ENCODE measurements at regions not wholly inside any gene's neighbourhood (a gene's known extent, or its start where the extent isn't known, plus 50 kb on each side); places are given as distances from the start of the nearest gene placed in this dataset.

DNA sequence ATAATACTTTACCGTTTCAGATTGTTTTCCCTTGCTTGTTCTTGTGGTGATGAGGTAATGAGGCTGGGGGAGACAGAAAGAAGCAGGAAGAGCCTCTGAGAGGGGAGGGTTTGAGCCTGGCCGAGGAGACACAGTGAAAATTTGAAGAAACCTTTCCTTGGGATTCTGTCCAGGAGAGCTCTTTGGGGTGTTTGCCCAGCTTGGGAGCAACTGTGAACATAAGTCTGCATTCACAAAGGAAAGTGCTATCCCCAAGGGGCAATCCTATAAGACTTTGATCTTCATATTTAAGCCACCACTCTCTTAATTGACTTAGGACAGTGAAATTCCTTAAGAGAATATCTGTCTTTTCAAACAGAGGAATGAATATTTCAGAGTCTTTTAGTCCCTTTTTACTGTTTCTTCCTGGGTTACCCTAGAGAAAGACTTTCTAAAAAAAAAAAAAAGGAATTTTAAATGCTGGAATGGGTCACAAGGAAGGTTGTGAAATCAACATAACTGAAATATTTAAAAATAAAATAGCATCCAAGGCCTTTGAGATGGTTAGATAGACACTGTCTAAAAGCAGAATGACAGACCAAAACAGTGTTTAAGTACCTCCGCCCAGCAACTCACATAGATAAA lies 52.5 kb upstream of the STAM2 start:
- intact Hi-C loops (cut with micrococcal nuclease) = no loop called here
- ATAC-seq = peak; percentile 37
- DNase-seq = no peak

DNA sequence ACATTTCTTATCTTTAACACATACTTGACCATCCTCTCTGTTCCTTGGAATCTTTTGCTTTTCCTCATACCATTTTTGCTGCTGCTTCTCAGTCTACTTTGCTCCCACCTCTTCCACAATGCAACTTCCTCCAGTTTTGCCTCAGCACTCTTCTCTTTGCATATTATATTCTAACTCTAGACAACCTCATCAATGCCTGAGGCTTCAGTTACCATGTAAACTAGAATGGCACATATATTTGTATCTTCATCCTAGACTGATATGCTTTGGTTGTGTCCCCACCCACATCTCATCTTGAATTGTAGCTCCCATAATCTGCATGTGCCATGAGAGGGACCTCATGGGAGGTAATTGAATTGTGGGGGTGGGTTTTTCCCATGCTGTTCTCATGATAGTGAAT lies 55.9 kb upstream of the STAM2 start:
- no peak for DNase-seq
- ATAC-seq = no peak
- intact Hi-C loops (cut with micrococcal nuclease) = no loop called here

DNA sequence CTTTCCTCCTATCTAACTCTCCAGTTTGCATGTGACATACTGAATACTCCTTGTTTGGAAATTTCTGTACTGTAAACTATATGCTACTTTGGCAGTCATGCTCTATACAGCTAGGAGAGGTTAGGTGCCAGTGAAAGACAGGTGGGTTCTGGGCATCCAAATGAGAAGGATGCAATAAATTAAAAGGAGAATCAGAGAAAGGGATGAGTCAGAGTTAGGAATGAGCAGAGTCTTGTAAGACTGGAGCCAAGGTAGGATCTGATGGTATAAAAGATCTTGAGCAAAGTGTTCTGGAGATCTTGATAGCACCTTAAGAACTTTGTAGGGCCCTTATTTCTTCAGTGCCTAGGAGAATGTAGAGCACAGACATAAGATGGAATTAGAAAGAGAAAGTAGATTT lies 58.7 kb upstream of the STAM2 start:
- no peak for DNase-seq

DNA sequence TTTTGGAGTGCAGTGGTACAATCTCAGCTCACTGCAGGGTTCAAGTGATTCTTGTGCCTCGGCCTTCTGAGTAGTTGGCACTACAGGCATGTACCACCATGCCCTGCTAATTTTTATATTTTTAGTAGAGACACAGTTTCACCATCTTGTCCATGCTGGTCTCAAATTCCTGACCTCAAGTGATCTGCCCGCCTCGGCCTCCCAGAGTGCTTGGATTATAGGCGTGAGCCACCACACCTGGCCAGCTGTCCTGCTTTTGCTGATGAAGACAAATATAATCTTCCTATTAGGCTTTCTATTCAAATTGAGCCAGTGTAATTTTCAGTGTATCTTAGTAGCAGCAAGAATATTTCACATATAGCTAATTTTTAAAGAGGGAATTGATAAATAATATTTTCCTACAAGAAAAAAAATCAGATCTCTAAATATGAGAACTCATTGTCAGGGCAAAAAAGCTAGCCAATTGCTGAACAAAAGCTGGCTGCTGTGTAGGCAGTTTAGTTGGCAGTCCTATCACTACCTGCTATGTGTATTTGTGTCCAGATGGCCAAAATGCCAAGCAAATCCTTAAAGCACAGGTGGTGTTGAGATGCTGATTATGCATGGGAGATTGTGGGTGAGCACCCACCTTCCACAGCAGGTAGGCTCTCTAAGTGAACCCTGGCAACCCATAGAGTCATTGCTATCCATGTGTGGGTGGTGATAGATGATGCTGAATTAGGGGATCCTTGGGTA lies 60.8 kb upstream of the STAM2 start:
- ATAC-seq = no peak
- intact Hi-C loops (cut with micrococcal nuclease) = no loop called here
- DNase-seq = no peak

More for the DNA sequence above, 58.7 kb upstream of the STAM2 start:
- no peak for ATAC-seq
- intact Hi-C loops (cut with micrococcal nuclease) = no loop called here

DNA sequence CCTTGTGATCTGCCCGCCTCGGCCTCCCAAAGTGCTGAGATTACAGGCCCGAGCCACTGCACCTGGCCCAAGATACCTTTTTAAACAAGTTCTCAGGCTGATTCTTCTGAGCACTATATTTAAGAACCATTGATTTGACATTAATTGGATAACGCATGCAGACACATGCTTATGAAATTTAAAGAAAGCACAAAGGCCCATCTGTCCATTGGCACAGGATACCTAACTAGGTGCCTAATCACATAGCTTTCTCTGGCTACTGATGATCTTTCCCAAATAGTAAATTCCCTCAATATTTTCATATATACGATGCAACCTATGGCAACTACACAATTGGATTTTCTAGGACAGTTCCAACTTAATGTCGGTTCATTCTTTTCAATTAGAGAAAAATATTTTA lies 62.5 kb upstream of the STAM2 start:
- ATAC-seq = no peak
- intact Hi-C loops (cut with micrococcal nuclease) = no loop called here
- DNase-seq = no peak

DNA sequence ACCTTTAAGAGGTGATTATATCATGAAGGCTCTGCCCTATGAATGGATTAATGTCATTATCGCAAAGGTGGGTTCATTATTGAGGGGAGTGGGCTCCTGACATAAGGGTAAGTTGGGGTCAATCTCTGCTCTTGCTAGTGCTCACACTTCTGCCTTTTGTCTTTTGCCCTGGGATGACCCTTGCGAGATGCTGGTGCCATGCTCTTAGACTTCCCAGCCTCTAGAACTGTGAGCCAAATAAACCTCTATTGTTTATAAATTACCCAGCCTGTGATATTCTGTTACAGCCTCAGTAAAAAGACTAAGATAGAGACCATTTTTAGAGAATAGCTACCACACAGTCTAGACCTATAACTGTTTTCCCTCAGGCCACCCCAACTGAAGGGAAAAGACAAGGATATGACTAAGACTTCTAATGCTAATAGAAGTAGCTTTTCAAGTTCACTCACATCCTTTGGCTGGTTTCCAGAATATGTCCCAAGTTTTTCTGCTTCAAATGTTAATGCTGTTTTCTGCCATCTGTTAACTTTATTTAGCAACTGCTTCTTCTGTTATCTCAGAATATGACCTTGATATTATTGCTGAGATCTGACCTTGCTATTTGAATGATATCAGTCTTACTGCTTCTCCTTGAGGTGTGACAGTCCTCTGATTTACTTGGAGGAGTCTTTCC lies 65.1 kb upstream of the STAM2 start:
- peak; percentile 36 for ATAC-seq
- DNase-seq = no peak
- intact Hi-C loops (cut with micrococcal nuclease) = no loop called here

DNA sequence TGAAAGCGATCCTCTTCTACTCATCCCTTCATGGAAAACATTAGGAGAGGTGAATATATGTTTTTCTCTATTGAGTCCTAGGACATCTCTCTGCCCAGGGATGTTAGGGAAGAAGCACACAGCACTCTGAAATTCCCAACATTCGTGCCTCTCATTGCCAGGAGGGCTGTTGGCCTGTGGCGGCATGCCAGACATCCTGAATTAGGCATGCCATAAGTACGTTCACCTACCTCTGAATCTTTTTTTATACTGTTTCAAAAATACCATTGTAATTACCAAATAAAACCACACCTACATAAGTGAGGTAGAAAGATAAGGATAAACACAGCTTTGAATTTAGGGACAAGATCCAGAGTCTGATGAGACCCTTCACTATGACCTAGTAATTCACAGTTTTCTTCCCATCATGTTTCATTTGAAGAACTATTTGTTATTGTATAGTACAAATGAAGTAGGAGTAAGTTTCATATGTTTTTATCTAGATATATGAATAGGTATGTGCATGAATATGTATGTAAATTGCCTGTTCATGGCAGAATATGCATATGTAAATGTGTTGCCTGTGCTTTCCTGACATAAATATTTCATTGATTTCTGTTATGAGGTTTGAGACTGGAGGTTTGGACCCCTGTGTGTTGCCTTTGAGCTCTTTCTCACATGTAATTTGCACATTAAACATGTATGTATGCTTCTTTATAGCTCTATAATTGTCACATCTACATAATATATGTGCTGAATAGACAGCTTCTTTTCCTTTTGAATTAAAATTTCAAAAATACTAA lies 66.6 kb upstream of the STAM2 start:
- intact Hi-C loops (cut with micrococcal nuclease) = no loop called here
- DNase-seq = no peak
- ATAC-seq = no peak

DNA sequence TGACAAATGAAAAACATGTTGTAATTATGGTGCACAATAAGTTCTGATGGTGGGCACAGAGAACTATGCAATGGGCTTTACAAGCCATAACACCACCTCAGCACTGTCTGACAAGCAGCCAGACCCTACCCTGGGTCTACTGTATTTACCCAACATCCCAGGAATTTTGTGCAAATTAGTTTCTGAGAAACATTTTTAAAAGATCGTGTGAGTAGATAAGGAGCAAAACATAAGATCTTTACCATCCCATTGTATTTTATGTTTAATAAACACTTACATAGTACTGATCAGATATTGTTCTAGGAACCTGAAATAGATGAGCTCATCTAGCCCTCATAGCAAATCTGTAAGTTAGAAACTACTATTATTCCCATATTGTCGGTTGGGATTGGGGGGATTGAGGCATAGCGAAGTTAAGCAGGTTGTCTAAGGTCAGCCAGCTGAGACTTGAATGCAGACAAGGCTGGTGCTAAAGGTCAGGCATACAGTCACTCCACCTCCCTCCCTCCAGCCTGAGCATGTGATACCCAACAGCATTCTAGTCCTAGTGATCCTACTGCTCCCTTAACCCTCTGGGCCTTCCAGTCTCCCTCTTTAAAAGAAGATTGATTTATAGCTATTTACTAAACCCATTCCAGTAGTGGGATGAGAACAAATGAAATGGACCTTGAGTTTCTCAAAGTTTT lies 67.4 kb upstream of the STAM2 start:
- ATAC-seq (no peak), DNase-seq (no peak)
- intact Hi-C loops (cut with micrococcal nuclease) = no loop called here

DNA sequence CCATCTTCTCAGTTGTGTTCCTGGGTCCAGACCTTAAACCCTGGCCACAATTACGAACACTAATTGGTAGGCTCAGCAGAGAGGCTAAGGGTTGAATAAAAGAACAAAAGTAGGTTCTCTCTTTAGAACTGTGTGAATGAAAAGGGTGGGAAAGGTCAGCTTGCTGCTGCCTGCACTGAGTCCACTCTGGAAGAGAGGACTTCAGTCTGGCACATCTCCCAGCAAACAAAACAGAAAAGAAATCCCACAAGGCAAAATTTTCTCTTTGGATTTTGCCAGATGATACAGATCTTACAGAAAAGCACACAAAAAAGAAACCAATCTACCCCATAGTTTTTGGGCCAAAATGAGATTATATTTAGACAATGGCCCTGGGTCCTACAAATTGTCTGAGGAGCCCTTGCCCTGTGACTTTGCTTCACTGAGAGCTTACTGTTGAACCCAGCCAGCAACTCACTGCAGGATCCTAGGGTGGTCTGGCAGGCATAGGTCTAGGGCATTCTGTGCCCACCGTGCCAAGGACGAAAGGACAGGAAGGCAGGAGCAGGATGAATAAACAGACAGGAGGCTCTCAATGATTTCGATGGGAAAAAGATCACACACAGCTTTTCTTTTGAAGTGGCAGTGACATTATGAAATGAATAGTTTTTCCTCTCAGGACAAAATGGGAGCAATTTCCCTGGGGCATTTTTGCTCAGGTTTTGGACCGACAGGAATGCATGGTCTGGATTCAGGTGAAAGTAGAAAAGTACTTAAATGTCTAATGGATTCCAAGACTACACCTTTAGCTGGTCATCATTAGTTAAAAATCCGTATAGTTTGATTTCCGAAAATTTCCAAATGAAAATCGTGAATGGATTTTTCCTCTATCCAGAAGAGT lies 68.4 kb upstream of the STAM2 start:
- intact Hi-C loops (cut with micrococcal nuclease) = no loop called here
- peak; percentile 57 for ATAC-seq
- no peak for DNase-seq

DNA sequence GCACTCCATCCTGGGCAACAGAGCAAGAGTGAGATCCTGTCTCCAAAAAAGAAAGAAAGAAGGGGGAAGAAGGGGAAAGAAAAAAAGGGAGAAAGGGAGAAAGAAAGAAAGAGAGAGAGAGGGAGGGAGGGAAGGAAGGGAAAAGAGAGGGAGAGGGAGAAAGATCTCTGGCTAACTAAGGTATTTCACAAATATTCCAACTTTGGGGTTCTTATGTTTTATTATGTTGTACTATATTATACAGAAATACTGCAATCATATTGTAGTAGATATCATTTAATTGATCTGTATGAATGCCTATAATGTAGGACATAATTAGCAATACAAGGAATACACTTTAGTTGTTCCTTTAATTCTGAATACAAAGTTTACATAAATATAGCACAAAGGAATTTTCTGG lies 70.1 kb upstream of the STAM2 start:
- DNase-seq (no peak), ATAC-seq (no peak)
- intact Hi-C loops (cut with micrococcal nuclease) = no loop called here

DNA sequence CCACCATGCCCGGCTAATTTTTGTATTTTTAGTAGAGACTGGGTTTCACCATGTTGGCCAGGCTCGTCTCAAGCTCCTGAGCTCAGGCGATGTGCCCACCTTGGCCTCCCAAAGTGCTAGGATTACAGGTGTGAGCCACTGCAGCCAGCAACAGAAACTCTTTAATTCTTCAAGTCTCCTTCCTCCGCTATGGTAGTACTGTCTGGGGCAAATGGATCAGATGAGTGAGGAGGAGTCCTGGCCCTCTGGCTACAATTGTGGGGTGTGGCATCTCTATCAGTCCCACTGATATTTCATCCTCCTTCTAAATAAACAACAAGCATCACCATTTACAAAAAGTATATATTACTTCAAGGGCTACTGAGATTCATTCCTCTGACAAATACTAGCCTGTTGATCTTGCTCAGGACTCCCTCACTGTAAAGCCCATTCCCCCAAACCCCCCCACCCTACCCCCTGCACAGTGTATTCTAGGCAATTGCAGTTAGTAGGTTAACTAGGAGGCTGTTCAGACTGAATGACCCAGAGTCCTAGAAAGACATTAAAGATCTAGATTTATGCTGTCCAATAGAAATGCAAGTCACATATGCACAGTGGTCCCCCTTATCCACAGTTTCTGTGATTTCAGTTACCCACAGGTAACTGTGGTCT lies 71.2 kb upstream of the STAM2 start:
- no peak for ATAC-seq
- intact Hi-C loops (cut with micrococcal nuclease) = no loop called here
- DNase-seq = no peak

DNA sequence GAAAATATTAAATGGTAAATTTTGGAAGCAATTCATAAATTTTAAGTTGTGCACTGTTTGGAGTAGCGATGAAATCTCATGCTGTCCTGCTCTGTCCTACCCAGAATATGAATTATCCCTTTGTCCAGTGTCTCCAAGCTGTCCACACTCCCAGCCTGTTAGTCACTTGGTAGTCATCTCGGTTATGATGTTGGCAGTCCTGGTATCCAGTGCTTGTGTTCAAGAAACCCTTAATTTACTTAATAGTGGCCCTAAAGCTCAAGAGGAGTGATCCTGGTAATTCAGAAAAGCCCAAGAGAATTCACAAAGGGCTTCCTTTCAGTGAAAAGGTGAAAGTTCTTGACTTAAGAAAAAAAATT lies 71.8 kb upstream of the STAM2 start:
- intact Hi-C loops (cut with micrococcal nuclease) = no loop called here
- DNase-seq (no peak), ATAC-seq (no peak)

DNA sequence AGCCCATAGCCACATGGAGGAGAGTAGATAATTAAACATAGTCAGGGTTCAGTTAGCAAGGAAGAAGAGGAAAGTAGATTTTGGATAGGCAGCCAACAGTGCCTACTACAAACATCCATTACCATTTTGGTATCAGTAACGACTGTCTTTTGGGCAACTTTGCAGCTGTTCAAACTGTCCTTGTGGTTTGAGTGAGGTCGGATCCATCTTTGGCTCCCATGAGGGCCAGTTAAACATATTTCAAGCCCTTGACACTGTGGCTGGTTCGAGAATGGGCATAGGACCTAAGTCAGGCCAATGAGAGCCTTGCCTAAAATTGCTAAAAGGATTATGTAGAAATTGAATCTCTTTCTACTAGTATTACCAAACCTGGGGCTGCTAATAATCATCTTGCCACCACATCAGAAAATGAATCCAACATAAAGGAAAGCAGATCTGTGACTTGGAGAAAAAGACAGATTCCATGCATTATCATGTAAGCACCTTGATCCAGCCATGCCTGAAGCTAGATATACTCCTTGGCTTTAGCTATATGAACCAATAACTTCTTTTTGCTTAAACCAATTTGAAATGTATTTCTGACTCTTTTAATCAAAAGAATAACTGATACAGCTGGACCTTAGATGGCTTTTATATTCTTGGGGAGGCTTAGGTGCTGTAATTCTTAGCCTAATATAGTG lies 75.0 kb upstream of the STAM2 start:
- no peak for DNase-seq
- intact Hi-C loops (cut with micrococcal nuclease) = no loop called here
- ATAC-seq = no peak

DNA sequence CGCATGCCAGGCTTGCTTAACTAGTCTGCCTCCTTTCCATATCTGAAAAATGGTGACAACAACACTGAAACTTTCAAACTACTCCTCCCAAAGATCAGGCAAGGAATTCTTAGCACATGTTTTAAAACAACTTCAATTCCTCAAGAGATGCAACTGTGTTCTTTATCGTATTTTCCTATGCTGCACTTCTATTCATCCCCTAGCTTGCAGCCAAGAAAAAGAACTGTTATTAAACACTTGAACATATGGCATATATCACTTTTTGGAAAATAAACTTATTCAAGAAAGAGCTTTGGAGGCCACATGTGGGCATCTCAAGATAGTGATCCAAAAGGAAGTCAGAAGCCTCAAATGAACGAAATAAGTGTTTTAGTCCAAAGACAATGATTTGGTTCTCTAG lies 75.6 kb upstream of the STAM2 start:
- intact Hi-C loops (cut with micrococcal nuclease) = no loop called here
- DNase-seq = no peak
- ATAC-seq = no peak

DNA sequence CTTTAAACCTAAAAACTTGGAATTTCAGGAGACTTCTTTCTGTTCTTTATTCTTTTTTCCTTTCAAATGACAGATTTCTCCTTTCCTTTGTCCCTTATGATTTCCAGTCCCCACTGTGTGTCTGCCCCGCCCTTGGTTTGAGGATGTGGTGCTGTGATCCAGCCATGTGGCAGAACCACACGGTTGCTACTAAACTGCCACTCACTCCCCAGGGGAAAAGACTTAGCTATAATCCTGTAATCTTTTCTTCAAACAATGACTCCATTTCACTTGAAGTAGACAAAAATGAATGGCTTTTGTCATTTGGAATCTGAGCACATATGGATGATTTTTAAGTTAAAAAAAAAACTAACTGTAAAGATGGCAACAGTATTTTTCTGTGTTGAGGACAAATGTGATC lies 76.2 kb upstream of the STAM2 start:
- no peak for DNase-seq
- intact Hi-C loops (cut with micrococcal nuclease) = no loop called here
- no peak for ATAC-seq

DNA sequence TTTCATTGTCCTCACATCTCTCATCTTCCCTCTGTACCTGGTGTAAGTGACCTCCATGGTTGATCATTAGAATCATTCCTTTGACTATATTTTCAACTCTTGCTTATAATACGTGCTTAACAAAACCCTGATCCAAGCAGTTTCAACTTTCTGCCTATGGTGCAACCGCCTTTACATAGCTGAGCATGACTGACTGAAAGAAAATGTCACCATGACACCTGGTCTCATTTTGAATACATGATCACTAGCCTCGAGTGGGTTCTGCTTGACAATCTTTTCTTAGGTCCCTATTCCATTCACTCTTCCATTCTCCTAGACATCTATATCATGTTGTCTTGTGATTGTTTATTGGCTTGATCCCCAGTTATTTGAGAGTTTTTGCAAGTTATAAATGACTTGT lies 78.9 kb upstream of the STAM2 start:
- intact Hi-C loops (cut with micrococcal nuclease) = no loop called here
- DNase-seq (no peak), ATAC-seq (no peak)

DNA sequence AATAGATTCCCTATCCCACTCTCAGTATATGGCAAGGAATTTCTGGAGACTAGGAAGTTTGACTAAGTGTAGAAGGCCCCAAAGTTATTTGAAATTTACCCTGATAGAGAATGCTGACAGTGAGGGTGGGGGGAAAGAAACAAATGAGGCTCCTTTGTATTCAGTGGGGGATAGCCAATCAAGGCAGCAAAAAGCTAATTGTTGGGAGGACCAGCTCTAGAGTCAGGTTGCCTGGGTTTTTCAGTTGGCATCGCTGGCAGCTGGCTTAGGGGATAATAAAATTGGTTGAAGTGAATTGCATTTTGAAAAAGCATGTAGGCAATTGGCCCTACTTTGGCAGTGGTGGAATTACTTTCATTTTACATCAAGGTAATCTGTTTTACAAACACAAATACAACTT lies 79.4 kb upstream of the STAM2 start:
- intact Hi-C loops (cut with micrococcal nuclease) = no loop called here
- ATAC-seq (no peak), DNase-seq (no peak)

DNA sequence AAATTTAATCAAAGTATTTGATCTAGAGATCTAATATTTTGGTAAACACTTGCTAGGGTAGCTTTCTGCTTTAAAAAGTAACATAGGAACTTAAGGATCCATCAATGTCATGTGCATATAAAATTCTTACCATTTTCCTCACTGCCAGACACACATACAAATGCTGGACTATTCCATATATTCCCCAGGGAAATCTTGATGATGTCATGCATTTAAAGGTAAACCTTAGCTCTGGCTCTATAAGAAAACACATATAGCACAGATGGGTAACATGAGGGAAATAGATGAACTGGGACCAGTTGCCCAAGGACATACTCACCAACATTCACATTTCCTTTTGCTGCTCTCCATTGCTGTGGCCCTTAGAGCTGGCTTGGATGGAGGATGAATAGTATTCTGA lies 79.1 kb upstream of the FMNL2 start:
- DNase-seq (no peak), ATAC-seq (no peak)

More for the DNA sequence above, 79.1 kb upstream of the FMNL2 start:
- intact Hi-C loops (cut with micrococcal nuclease) = no loop called here
